Middle frontal gyrus (tissue), 1 donor: ENCODE measurements at regions not wholly inside any gene's neighbourhood (a gene's known extent, or its start where the extent isn't known, plus 50 kb on each side); places are given as distances from the start of the nearest gene placed in this dataset.
"Not testable (repeated sequence)": the region's sequence is repeated elsewhere in the genome, so short reads cannot be mapped to it uniquely, and the experiment has no call there.

Experiments used
- DNase-seq: peaks from one replicate; pipeline ENCODE4 v3.0.0-alpha.2; 2015; ENCODE audit warnings: low spot score; ENCODE audit errors: extremely low spot score

DNA sequence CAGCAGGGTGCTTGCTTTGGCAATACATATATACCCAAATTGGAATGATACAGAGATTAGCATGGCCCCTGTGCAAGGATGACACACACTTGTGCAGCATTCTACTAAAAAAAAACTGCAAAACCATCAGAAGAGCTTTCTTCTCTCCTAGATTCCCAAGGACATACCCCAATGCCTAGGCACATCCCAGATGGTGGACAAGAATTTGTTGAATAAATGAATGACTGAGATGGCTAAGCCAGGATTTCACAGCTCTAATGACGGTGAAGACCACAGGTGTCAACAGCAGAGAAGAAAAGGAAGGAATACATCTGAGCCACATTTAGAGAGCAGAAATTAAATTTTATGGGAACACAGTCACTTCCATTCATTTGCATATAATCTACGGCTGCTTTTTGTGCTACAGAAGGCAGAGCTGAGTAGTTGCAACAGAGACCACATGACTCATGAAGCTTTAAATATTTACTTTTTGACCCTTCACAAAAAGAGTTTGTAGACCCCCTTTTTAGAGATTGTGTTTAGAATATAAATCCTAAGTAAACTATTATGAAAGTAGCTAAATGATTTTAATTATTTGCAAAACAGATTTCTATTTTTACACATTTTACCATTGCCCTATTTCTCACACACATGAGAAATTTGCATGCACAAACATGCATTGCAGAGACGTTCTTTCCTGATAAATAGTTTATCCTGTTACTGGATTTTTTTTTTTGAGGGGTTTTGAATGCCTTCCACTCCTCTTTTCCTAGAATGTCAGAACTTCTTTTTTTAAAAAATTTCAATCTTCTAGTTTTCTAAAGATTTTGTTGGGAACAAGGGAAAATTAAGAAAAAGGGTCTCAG, 119.0 kb downstream of the PMAIP1 start:
- no peak for DNase-seq

DNA sequence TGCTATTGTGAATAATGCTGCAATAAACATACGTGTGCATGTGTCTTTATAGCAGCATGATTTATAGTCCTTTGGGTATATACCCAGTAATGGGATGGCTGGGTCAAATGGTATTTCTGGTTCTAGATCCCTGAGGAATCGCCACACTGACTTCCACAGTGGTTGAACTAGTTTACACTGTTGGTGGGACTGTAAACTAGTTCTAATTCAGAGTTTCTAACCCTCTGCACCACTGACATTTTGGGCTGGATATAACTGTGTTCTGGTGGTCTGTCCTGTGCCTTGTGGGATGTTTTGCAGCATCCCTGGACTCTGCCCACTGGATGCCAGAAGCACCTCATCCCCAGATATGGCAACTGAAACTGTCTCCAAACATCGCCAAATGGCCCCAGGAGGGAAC, 118.3 kb downstream of the PMAIP1 start:
- DNase-seq, result peak; percentile 100

GRCh38 chr18:60017371-60017770, 117.6 kb downstream of the PMAIP1 start:
- no peak for DNase-seq

GRCh38 chr18:60015826-60016225, 116.0 kb downstream of the PMAIP1 start:
- DNase-seq, result not testable (repeated sequence)

GRCh38 chr18:60013148-60013547, 113.4 kb downstream of the PMAIP1 start:
- DNase-seq, result not testable (repeated sequence)

DNA sequence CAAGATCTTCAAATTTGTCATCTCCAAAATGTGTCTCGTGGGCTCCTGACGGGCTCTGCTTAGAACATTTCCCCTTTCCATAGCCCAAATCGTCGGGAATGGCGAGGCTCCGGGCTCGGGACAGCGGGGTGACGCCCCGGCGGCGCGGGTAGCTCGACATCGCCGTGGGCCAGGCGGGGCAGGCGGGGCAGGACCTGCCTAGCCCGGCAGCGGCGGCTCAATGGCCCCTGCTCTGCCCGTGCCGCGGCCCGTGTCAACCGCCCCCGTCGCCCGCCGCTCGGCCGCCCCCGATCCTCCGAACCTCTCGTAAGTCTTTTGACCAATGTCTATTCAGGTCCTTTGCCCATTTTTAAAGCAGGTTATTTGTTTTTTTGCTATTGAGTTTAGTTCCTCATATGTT, 111.2 kb downstream of the PMAIP1 start:
- DNase-seq, result no peak

DNA sequence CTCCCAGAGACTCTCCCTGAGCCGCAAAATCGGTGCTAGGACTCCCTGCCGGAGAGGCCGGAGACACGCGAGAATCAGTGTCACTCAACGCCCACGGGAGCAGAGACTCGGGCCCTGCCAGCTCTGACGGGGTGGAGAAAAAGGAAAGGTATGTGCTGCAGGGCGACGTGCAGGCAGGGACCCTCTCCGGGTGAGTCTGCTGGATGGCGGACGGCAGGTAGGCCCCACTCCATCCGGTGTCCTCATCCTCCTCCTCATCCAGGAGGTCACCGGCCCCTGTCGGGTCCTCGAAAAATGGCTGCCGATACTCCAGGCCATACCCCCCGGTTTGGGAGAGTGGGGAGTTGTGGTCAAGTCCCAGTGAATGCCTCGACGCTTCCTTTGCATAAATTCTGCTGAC, 110.7 kb downstream of the PMAIP1 start:
- DNase-seq, result no peak

DNA sequence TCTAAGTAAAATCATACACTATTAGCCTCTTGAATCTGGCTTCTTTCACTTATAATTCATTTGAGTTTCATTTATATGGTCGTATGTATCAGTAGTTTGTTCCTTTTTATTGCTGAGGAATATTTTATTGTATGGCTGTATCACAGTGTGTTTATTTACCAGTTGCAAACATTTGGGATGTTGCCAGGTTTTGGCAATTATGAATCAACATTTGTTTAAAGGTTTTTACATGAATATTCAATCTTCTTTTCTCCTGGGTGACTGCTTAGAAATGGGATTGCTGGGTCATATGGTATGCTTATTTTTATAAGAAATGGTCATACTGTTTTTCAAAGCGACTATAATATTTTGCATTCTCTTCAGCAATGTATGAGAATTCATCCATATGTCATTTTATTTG, 107.9 kb downstream of the PMAIP1 start:
- DNase-seq, result no peak

- no peak for DNase-seq
Measured at GRCh38 chr18:60003610-60004185, 103.9 kb downstream of the PMAIP1 start.

- DNase-seq, result no peak
Measured at GRCh38 chr18:59996370-59996966, 96.7 kb downstream of the PMAIP1 start.

GRCh38 chr18:59994357-59994756, 94.6 kb downstream of the PMAIP1 start:
- no peak for DNase-seq

GRCh38 chr18:59993560-59993959, 93.8 kb downstream of the PMAIP1 start:
- no peak for DNase-seq

GRCh38 chr18:59990121-59990823, 90.5 kb downstream of the PMAIP1 start:
- no peak for DNase-seq

DNA sequence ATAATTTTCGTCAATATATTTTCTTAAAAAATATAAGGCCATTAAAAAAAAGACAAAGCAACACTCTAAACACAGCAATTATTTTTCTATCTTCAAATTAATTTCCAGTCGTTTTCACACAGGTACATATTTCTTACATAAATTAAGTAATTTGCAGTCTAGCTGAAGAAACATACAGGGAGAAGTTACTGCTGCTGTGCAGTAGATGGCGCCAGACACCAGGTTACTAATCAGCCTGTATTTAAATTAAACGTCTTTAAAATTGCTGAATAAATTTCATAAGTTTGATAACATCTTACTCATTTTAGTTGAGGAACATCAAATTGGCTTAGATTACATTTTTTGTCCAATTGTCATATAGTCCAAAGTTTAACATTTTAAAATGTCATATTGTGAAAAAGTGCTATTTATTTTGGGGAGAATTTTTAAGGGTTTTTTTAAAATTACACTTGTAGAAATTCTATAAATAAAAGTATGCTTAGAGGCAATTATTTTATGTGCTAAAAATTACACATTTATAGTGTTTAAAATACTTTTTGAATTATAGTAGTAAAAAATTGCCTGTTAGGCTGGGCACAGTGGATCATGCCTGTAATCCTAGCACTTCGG, 88.4 kb downstream of the PMAIP1 start:
- DNase-seq, result peak; percentile 48

DNA sequence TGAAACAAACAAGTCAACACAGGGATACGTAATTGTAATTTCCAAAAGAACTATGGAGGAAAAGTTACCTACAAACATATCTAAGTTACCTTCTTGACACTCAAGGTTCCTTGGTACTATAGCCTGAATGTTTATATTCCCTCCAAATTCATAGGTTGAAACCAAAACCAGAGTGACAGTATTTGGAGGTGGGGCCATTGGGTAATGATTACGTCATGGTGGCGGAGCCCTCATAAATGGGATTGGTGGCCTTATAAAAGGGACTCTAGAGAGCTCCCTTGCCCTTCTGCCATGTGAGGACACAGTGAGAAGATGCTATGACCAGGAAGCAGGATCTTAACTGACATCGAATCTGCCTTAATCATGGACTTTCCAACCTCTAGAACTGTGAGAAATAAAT, 87.3 kb downstream of the PMAIP1 start:
- DNase-seq, result no peak

DNA sequence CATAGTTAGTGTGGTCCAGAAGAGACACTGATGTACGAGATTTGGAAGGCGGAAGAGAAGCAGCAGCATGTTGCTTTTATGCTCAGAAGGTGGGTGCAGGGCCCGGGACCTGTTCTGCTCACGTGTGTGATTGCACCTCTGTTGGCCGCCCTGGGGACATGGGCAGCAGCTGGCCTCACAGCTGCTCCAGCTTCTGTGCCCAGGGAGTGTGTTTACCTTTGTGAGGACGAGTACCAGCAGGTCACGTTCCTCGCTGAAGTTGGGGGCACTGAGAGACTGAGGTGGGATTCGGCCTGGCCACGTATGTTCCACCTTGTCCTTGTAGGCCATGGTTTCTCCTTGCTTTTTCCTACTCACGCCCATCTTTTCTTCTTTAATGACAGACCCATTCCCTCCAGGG, 86.3 kb downstream of the PMAIP1 start:
- no peak for DNase-seq

DNA sequence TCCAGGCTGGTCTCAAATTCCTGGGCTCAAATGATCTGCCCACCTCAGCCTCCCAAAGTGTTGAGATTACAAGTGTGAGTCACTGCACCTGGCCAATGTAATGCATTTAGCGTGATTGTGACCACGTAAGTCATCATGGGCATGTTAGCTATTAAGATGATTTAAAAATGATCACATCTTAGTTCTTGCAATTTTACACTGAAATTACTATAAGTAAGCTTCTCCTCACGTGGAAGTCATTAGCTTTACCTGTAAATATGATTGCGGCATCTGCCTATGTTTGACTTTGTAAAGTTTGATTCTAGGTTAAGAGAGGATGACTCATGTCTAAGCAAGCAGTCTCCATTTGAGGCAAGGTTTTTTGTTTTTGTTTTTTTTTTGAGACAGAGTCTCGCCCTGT, 85.5 kb downstream of the PMAIP1 start:
- no peak for DNase-seq

- DNase-seq, result no peak
Measured at GRCh38 chr18:59983506-59983905, 83.7 kb downstream of the PMAIP1 start.

GRCh38 chr18:59980188-59980637, 80.4 kb downstream of the PMAIP1 start:
- no peak for DNase-seq

- no peak for DNase-seq
Measured at GRCh38 chr18:59971871-59972428, 72.2 kb downstream of the PMAIP1 start.

DNA sequence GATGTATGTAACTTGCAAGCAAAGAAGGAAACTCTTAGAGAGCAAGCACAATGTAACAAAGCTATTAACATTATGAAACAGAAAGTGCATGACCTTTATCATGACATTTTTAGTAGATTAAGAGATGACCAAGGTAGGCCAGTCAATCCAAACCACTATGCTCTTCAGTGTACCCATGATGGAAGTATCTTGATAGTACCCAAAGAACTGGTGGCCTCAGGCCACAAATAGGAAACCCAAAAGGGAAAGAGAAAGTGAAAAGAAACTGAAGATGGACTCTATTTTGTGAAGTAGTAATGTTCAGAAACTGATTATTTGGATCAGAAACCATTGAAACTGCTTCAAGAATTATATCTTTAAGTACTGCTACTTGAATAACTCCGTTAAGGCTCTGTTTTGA, 71.3 kb downstream of the PMAIP1 start:
- DNase-seq, result not testable (repeated sequence)
